ENCODE measurements at regions not wholly inside any gene's neighbourhood (a gene's known extent, or its start where the extent isn't known, plus 50 kb on each side); places are given as distances from the start of the nearest gene placed in this dataset.

DNA sequence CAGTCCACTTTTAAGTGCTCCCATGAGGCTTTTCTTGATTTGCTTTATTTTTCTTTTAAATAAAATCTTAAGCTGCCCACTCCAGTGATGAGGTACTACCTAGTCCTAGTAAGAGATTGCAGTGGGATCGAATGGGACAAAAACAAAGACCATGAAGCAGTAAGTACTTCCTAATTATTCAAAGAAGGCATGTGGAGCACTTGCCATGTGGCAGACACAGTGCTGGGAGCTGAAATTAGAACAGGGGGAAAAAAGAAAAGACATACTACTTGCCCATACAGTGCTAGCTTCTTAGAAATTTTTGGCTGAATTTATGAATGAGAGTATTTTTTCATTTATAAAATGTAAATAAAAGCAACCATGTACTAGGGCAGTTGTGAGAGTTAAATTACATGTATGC, 239.9 kb upstream of the TNC start:
- TF ChIP-seq CTCF (IDR thresholded peaks at IDR 0.05), result no peak
- TF ChIP-seq POLR2A (IDR thresholded peaks at IDR 0.05), result no peak
- TF ChIP-seq EP300 (IDR thresholded peaks at IDR 0.05), result no peak

Measured in tibial nerve (tissue), 4 donors.